Skin of body (tissue), 1 donor: ENCODE measurements at regions not wholly inside any gene's neighbourhood (a gene's known extent, or its start where the extent isn't known, plus 50 kb on each side); places are given as distances from the start of the nearest gene placed in this dataset.
"Not testable (repeated sequence)": the region's sequence is repeated elsewhere in the genome, so short reads cannot be mapped to it uniquely, and the experiment has no call there.

Source experiments
- DNase-seq: peaks from one replicate; lab custom pipeline; 2025; lab: John Stamatoyannopoulos, UW

- no peak for DNase-seq
These were observed 405.7 kb upstream of the EDIL3 start for GRCh38 chr5:84790406-84790805.

- DNase-seq, result no peak
These were observed 398.3 kb upstream of the EDIL3 start for GRCh38 chr5:84783003-84783402.

- no peak for DNase-seq
These were observed 394.5 kb upstream of the EDIL3 start for GRCh38 chr5:84779186-84779585.

- DNase-seq, result no peak
These were observed 379.5 kb upstream of the EDIL3 start for GRCh38 chr5:84764227-84764626.

- DNase-seq, result no peak
These were observed 373.3 kb upstream of the EDIL3 start for GRCh38 chr5:84758008-84758407.

- DNase-seq, result no peak
These were observed 368.1 kb upstream of the EDIL3 start for GRCh38 chr5:84752780-84753179.

GRCh38 chr5:84748313-84748712, 363.6 kb upstream of the EDIL3 start:
- no peak for DNase-seq

GRCh38 chr5:84746280-84746679, 361.6 kb upstream of the EDIL3 start:
- not testable (repeated sequence) for DNase-seq

- no peak for DNase-seq
These were observed 356.4 kb upstream of the EDIL3 start for GRCh38 chr5:84741056-84741455.

- DNase-seq, result no peak
These were observed 344.6 kb upstream of the EDIL3 start for GRCh38 chr5:84729326-84729725.

- no peak for DNase-seq
These were observed 343.0 kb upstream of the EDIL3 start for GRCh38 chr5:84727708-84728107.

- DNase-seq, result no peak
These were observed 341.4 kb upstream of the EDIL3 start for GRCh38 chr5:84725946-84726570.

GRCh38 chr5:84724683-84725082, 340.0 kb upstream of the EDIL3 start:
- no peak for DNase-seq

GRCh38 chr5:84724181-84724580, 339.5 kb upstream of the EDIL3 start:
- DNase-seq, result no peak

- DNase-seq, result no peak
These were observed 333.7 kb upstream of the EDIL3 start for GRCh38 chr5:84718377-84718776.

GRCh38 chr5:84715686-84716085, 331.0 kb upstream of the EDIL3 start:
- no peak for DNase-seq

GRCh38 chr5:84715091-84715490, 330.4 kb upstream of the EDIL3 start:
- no peak for DNase-seq

GRCh38 chr5:84709075-84709474, 324.4 kb upstream of the EDIL3 start:
- DNase-seq, result no peak

GRCh38 chr5:84706678-84707641, 322.3 kb upstream of the EDIL3 start:
- DNase-seq, result no peak

GRCh38 chr5:84700545-84700944, 315.9 kb upstream of the EDIL3 start:
- DNase-seq, result not testable (repeated sequence)

- DNase-seq, result no peak
These were observed 312.0 kb upstream of the EDIL3 start for GRCh38 chr5:84696651-84697050.

- no peak for DNase-seq
These were observed 310.6 kb upstream of the EDIL3 start for GRCh38 chr5:84695330-84695729.

GRCh38 chr5:84693256-84693655, 308.6 kb upstream of the EDIL3 start:
- DNase-seq, result no peak
